Suprapubic skin (tissue), 4 donors: ENCODE measurements at regions not wholly inside any gene's neighbourhood (a gene's known extent, or its start where the extent isn't known, plus 50 kb on each side); places are given as distances from the start of the nearest gene placed in this dataset.

Source experiments
- CTCF ChIP-seq, 2 donors: fragments of 200-600 bp in 1 of 2; fragments of 450-650 bp in 1 of 2; sonication (generic) in 1 of 2; IDR thresholded peaks; one replicate each; pipeline ENCODE4 v1.5.1; 2016 to 2019; ENCODE audit warnings: antibody characterized with exemption in 2 of 2, mild to moderate bottlenecking in 1 of 2, moderate library complexity in 1 of 2
- EP300 ChIP-seq: sonication (generic); formaldehyde crosslinking; IDR thresholded peaks from one replicate; pipeline ENCODE4 v1.6.1; 2017; ENCODE audit warnings: antibody characterized with exemption
- POLR2A ChIP-seq, 2 donors: fragments of 450-650 bp; IDR thresholded peaks; one replicate each; pipeline ENCODE4 v1.6.1; 2017; ENCODE audit warnings: antibody characterized with exemption in 2 of 2, mild to moderate bottlenecking in 2 of 2, moderate library complexity in 2 of 2
- POLR2AphosphoS5 ChIP-seq, 3 donors: sonication (generic); formaldehyde crosslinking; IDR thresholded peaks; one replicate each; pipeline ENCODE4 v1.6.1; 2017; ENCODE audit warnings: antibody characterized with exemption in 3 of 3

- TF ChIP-seq CTCF (IDR thresholded peaks at IDR 0.05) (no peak), EP300 (no peak), POLR2A (IDR thresholded peaks at IDR 0.05) (no peak), POLR2AphosphoS5 (IDR thresholded peaks at IDR 0.05) (no peak)
These were observed 138.6 kb downstream of the EMX2 start for GRCh38 chr10:117681104-117681503.
